Heart left ventricle (tissue), 13 donors: ENCODE measurements at regions not wholly inside any gene's neighbourhood (a gene's known extent, or its start where the extent isn't known, plus 50 kb on each side); places are given as distances from the start of the nearest gene placed in this dataset.

Experiments
- CTCF ChIP-seq, 12 donors: fragments of 200-600 bp; sonication (generic) in 4 of 12; IDR thresholded peaks; one replicate each; pipeline versions ENCODE4 v1.5.0 to v1.8.0; 2018 to 2022; ENCODE audit warnings: antibody characterized with exemption in 12 of 12, mild to moderate bottlenecking in 5 of 12
- POLR2A ChIP-seq, 2 donors: fragments of 450-650 bp; IDR thresholded peaks; one replicate each; pipeline ENCODE4 v1.6.1; 2017; ENCODE audit warnings: antibody characterized with exemption in 2 of 2, mild to moderate bottlenecking in 2 of 2, moderate library complexity in 2 of 2
- donor health status: ischemic (EF 13 %, LVEDD 7.1; RV severe dilation, severe dysfunction).
- donor health status: DM: no; HTN: yes; CAD: no.
- donor health status: DM: no; HTN: no; CAD: no.
- donor health status: ischemic (EF 25% LVEDD 6.9; RV normal size, moderate dysfunction).
- donor health status: ischemic (EF 25% LVEDD 5.7; RV mildly dilated, moderate dysfunction).
- donor health status: ischemic (EF 35%, LVEDD 5.7; RV mildly dilated, moderate dysfunction).
- donor health status: nonischemic (EF 11% LVEDD 7.7; RV severe dilation, severe dysfunction).
- donor health status: DM: yes; HTN: yes; CAD: no.
- donor health status: PGD.
- donor health status: ischemic (EF 29% LVEDD 5.4; RV normal size, mild dysfunction).
- donor health status: nonischemic (EF 23%, LVEDD 6.1; RV moderate dilation, normal function).

- TF ChIP-seq POLR2A (IDR thresholded peaks at IDR 0.05) (no peak), CTCF (IDR thresholded peaks at IDR 0.05) (no peak)
Observed at GRCh38 chr4:79164907-79165610, 160.8 kb downstream of the NAA11 start.
